ENCODE measurements at regions not wholly inside any gene's neighbourhood (a gene's known extent, or its start where the extent isn't known, plus 50 kb on each side); places are given as distances from the start of the nearest gene placed in this dataset.

GRCh38 chr5:116830079-116830478, 255.5 kb upstream of the SEMA6A start:
- FAIRE-seq (no peak), DNase-seq (ENCODE audit: low read depth, low spot score) (no peak)
- no peak for TF ChIP-seq CTCF (optimal IDR thresholded peaks at IDR 0.05 in 1 of 3, IDR thresholded peaks at IDR 0.05 in 1 of 3, conservative IDR thresholded peaks at IDR 0.05 in 1 of 3; ENCODE audit: extremely low read depth in 1 of 3, insufficient read depth in 2 of 3, low read length in 3 of 3)
- no peak for TF ChIP-seq EZH2 (IDR thresholded peaks at IDR 0.05; ENCODE audit: low read length)
- H3K79me2 ChIP-seq (ENCODE audit: control insufficient read depth, insufficient read depth, low read length) = no peaks in the 10 kb centered on the region
- no peak overlapping the region for H3K4me2 ChIP-seq (ENCODE audit: control insufficient read depth, extremely low read depth, insufficient read depth, low read depth, low read length)
- H3K9me3 ChIP-seq (ENCODE audit: control insufficient read depth, low read depth, low read length) = no peaks in the 10 kb centered on the region
- H4K20me1 ChIP-seq (ENCODE audit: control insufficient read depth, extremely low read depth, insufficient read depth, low read length) = no peaks in the 10 kb centered on the region
- no peak overlapping the region for H3K27ac ChIP-seq (ENCODE audit: control insufficient read depth, insufficient read depth, low read length)
- no peak overlapping the region for H3K4me3 ChIP-seq (ENCODE audit: control insufficient read depth in 2 of 3, extremely low read depth in 1 of 3, insufficient read depth in 2 of 3, low read depth in 1 of 3, low read length in 3 of 3)
- no peaks in the 10 kb centered on the region for H3K9me1 ChIP-seq (ENCODE audit: control insufficient read depth, extremely low read depth, insufficient read depth, low read length)
- no peak overlapping the region for H2AFZ ChIP-seq (ENCODE audit: control insufficient read depth, low read length)
- H3K27me3 ChIP-seq (ENCODE audit: control insufficient read depth, extremely low read depth, insufficient read depth, low read length) = no peaks in the 10 kb centered on the region
- H3K4me1 ChIP-seq (ENCODE audit: control insufficient read depth, extremely low read depth, insufficient read depth, low read length) = no peaks in the 10 kb centered on the region
- dilution Hi-C loops (cut with MboI; ENCODE audit: extremely low pct_ligation_motif_present, low sequenced_read_pairs) = no loop called here
- H3K9ac ChIP-seq (ENCODE audit: control insufficient read depth, extremely low read depth, insufficient read depth, low read length) = no peak overlapping the region
- no peaks in the 10 kb centered on the region for H3K36me3 ChIP-seq (ENCODE audit: control insufficient read depth in 2 of 2, extremely low read depth in 1 of 2, insufficient read depth in 2 of 2, low read length in 2 of 2)

GRCh38 chr5:116827078-116827477, 252.5 kb upstream of the SEMA6A start:
- Histone ChIP-seq H3K36me3 (ENCODE audit: control insufficient read depth in 2 of 2, extremely low read depth in 1 of 2, insufficient read depth in 2 of 2, low read length in 2 of 2) (no peaks in the 10 kb centered on the region), H3K4me3 (ENCODE audit: control insufficient read depth in 2 of 3, extremely low read depth in 1 of 3, insufficient read depth in 2 of 3, low read depth in 1 of 3, low read length in 3 of 3) (no peak overlapping the region), H3K9me1 (ENCODE audit: control insufficient read depth, extremely low read depth, insufficient read depth, low read length) (no peaks in the 10 kb centered on the region), H3K9ac (ENCODE audit: control insufficient read depth, extremely low read depth, insufficient read depth, low read length) (no peak overlapping the region), H3K27me3 (ENCODE audit: control insufficient read depth, extremely low read depth, insufficient read depth, low read length) (no peaks in the 10 kb centered on the region), H3K9me3 (ENCODE audit: control insufficient read depth, low read depth, low read length) (no peaks in the 10 kb centered on the region), H3K79me2 (ENCODE audit: control insufficient read depth, insufficient read depth, low read length) (no peaks in the 10 kb centered on the region), H3K27ac (ENCODE audit: control insufficient read depth, insufficient read depth, low read length) (no peak overlapping the region), H2AFZ (ENCODE audit: control insufficient read depth, low read length) (no peak overlapping the region), H3K4me1 (ENCODE audit: control insufficient read depth, extremely low read depth, insufficient read depth, low read length) (no peaks in the 10 kb centered on the region), H3K4me2 (ENCODE audit: control insufficient read depth, extremely low read depth, insufficient read depth, low read depth, low read length) (no peak overlapping the region), H4K20me1 (ENCODE audit: control insufficient read depth, extremely low read depth, insufficient read depth, low read length) (no peaks in the 10 kb centered on the region)
- DNase-seq (ENCODE audit: low read depth, low spot score) = no peak
- TF ChIP-seq CTCF (optimal IDR thresholded peaks at IDR 0.05 in 1 of 3, IDR thresholded peaks at IDR 0.05 in 1 of 3, conservative IDR thresholded peaks at IDR 0.05 in 1 of 3; ENCODE audit: extremely low read depth in 1 of 3, insufficient read depth in 2 of 3, low read length in 3 of 3) (no peak), EZH2 (IDR thresholded peaks at IDR 0.05; ENCODE audit: low read length) (no peak)
- dilution Hi-C loops (cut with MboI; ENCODE audit: extremely low pct_ligation_motif_present, low sequenced_read_pairs) = no loop called here
- no peak for FAIRE-seq

All from keratinocyte (primary cell).